VCaP (cell line): ENCODE measurements at regions not wholly inside any gene's neighbourhood (a gene's known extent, or its start where the extent isn't known, plus 50 kb on each side); places are given as distances from the start of the nearest gene placed in this dataset.

Experiments
- H3K27ac ChIP-seq: fragments of 450-650 bp; 2 replicates; pipeline ENCODE4 v1.5.1; 2017
- CTCF ChIP-seq: fragments of 450-650 bp; conservative IDR thresholded peaks from 2 replicates; pipeline ENCODE4 v1.5.1; 2017; ENCODE audit warnings: mild to moderate bottlenecking, moderate library complexity

DNA sequence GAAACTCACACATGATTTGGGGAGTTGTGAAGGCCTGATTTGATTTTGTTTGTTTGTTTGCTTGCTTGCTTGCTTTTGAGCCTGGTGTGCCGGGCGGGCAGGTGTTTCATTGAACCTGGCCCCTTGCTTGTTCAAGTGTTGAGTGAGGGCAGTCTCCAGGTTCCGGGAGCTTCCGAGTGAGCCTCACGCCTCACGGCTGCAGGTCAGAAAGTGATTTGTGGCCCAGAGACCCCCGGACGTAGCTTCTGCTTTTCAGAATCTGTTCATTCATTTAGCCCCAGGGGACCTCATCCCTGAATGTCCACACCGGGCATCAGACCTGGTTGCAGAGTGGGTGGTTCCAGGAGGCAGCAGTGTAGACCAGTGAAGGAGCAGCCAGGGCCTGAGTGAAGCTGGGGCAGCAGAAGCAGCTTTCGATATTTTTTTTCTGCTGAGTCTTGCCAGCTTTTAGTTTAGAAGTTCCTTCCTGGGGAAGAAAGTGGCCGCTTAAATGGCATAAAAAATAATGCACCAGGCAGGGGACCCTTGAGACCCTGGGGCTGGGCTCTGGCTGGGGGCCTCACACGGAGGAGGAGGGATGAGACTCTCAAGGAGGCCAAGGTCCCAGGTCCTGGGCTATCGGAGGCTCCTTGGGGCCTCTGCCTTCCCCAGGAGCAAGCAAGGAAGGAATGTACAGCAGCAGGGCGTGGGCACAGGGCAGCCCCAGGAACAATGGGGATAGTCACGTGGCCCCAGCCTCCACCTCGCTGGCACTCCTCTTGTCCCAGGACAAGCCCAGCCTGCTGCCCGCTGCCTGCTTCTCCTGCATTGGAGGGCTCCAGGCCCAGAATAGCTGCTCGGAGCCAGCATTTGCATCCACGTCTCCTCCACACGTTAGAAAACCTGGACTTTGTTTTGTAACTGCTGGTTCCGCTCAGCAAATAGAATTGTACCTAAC, 89.2 kb upstream of the BHLHE23 start:
- no peak overlapping the region for H3K27ac ChIP-seq
- TF ChIP-seq CTCF, result no peak

GRCh38 chr20:63094767-63095499, 88.2 kb upstream of the BHLHE23 start:
- H3K27ac ChIP-seq, result no peak overlapping the region
- no peak for TF ChIP-seq CTCF

DNA sequence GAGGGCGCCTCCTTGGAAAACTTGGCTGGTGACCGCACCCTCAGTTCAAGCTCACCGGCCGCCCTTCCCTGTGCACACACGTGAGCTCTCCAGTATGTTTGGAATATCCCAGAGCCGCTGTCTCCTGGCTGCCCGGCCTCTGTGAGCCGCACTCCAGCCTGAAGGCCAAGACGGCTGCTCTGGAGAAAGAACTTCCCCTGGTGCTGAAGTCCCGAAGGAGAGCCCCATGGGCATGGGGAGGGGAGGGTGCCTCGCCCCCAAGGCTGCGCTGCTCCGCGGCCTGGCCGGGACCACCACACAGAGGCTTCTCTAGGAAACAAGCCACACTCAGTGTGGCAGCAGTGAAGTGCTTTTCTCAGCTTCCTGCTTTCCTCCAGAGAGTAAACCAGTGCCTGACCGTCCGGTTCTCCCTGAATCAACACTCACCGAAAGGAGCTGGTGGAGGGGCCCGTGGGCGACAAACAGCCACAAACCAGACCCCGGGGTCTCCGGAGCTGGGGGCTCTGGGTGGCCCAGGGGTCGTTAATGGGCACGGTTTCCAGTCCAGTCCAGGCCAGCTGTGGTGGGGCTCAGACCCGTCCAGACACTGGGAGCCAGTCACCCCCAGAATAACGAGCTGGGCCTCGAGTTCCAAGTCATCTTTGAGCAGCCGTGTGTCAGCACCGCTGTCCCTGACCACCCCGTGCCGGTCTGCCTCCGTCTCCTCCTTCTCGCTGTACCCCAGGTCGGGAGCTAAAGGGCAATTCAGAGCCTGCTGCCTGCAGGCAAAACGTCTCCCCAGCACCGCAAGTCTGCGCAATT, 87.4 kb upstream of the BHLHE23 start:
- H3K27ac ChIP-seq, result 0 out of 2 replicates have a peak overlapping the region, but pooled peaks have one; percentile 23
- TF ChIP-seq CTCF, result no peak

GRCh38 chr20:63092660-63093215, 86.0 kb upstream of the BHLHE23 start:
- H3K27ac ChIP-seq, result no peak overlapping the region
- TF ChIP-seq CTCF, result no peak

DNA sequence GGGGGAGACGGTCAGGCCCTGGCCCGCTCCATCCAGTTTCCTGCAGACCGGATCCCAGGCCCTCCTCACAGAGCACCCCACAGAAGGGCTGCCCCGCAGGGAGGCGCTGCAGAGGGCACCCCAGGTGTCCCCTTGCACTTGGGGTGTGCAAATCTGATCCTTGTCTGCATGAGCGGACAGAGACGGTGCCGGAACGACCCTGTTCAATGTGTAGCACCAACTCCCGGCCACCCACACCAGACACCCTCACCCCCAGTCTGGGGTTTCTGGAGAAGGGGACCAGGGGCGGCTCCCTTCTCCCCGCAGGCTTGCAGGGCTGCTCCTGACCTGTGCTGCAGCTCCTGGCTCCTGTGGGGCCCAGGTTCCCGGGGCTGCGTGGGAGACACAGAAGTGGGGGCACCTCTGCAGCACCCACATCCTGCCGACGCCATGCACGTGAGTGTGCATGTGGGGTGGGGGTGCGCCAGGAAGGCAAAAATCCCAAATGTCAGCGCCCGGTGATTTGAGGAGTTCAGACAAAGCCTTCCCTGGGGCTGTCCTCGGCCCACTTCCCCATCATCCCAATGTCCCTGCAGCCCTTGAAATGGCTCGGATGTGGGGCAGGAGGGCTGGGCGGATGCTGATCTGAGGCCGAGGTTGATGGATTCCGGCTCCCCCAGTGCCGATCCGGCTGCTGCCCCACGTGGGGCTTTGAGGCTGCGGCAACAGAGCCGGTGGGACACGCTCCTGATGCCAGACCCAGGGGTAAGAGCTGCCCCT, 85.3 kb upstream of the BHLHE23 start:
- no peak overlapping the region for H3K27ac ChIP-seq
- TF ChIP-seq CTCF, result no peak

DNA sequence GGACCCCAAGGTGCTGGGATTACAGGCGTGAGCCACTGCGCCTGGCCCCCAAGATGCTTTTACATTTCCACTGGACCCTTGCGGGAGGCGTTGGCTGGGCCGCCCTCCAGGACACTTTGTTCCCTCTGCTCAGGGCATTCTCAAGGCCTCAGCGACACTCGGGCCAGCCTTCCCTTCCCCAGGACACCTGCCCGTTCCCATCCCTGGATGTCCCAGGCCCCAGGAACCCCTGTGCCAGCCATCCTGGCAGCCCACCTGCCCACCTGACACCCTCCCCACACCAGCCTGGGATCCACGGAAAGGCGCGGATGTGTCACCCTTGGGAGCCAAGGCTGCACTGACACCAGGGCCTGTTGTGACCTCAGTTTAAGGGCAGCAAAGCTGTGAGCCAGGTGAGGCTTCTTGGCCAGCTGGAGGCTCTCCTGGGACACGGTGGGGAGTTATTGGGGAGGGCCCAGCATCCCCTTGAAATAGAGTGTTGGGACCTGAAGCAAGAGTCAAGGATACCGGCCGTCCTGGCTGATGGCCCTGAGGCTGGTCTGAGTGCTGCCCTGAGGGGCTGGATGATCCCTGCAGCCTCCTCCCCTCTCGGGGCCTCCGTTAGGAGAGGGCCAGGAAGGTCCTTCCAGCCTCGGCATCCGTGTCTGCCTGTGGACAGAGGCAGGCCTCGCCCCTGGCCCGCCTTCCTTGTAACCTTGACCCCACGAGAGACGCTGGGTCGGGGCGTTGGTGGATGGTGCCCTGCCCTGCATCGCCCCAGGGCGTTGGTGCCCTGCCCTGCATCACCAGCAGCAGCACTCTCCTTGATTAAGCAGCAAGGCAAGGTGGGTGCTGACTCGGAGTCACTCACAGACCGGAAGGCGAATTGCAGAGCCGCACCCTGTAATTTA, 84.2 kb upstream of the BHLHE23 start:
- TF ChIP-seq CTCF, result no peak
- no peak overlapping the region for H3K27ac ChIP-seq
